K562 (cell line): ENCODE measurements at regions not wholly inside any gene's neighbourhood (a gene's known extent, or its start where the extent isn't known, plus 50 kb on each side); places are given as distances from the start of the nearest gene placed in this dataset.

Experiments used
- ATAC-seq: fragments of 200-7000 bp; cut with Tn5 transposase; 3 replicates; pipeline ENCODE4 v1.9.1; 2020; ENCODE audit warnings: moderate library complexity
- BruUV-seq: library from RNA; stranded (reverse); fragments of 400-500 nt; replicated peaks from 2 replicates; lab custom pipeline; 2021; lab: Mats Ljungman, UMichigan
- CTCF ChIA-PET: fragments of 300-600 bp; formaldehyde crosslinking; extraction: SDS; loops from one replicate; lab custom pipeline; 2021; ENCODE audit warnings: low intra/inter-chr PET ratio; lab: Yijun Ruan, JAX
- POLR2A ChIA-PET: fragments of 300-600, 350-650 bp; sonication (Branson Sonifier 250); formaldehyde crosslinking; extraction: SDS; loops from one replicate; lab custom pipeline; 2021; ENCODE audit warnings: antibody characterized with exemption, inconsistent platforms; lab: Yijun Ruan, JAX
- DNase-seq, 4 experiments: peaks; one replicate each; pipeline versions ENCODE4 v3.0.0 to v3.0.0-alpha.2; 2011 to 2018; ENCODE audit warnings: low spot score in 3 of 4, mixed read lengths in 3 of 4; ENCODE audit errors: extremely low read depth in 1 of 4
- FAIRE-seq: peaks from 2 replicates; lab custom pipeline; 2011; peaks lifted over from hg19 to GRCh38; lab: Jason Lieb, UNC
- H2AFZ ChIP-seq: 2 replicates; pipeline ENCODE4 v1.6.0; 2011; ENCODE audit warnings: low read depth, low read length, control low read depth, inconsistent platforms
- H3K27ac ChIP-seq: fragments of 200-600 bp; 3 replicates; pipeline ENCODE4 v1.8.0; 2011; ENCODE audit warnings: low read depth, mild to moderate bottlenecking, control low read depth, inconsistent platforms, low read length, moderate library complexity, mixed read lengths; ENCODE audit errors: extremely low read depth
- H3K27me3 ChIP-seq, 2 experiments: fragments of 300-600 bp in 1 of 2; 2 replicates in 1 of 2; 3 replicates in 1 of 2; pipeline versions ENCODE4 v1.6.0 to v1.8.0; 2011; ENCODE audit warnings: inconsistent platforms in 2 of 2, low read length in 2 of 2, mild to moderate bottlenecking in 1 of 2, mixed read lengths in 1 of 2, moderate library complexity in 1 of 2; ENCODE audit not compliant: control insufficient read depth in 2 of 2, insufficient read depth in 2 of 2
- H3K36me3 ChIP-seq: fragments of 300-600 bp; 3 replicates; pipeline ENCODE4 v1.8.0; 2011; ENCODE audit warnings: mild to moderate bottlenecking, low read length, inconsistent platforms; ENCODE audit not compliant: control insufficient read depth, insufficient read depth
- H3K4me1 ChIP-seq, 2 experiments: fragments of 200-600 bp in 1 of 2; replicated peaks in 1 of 2; 2 replicates in 1 of 2; 3 replicates in 1 of 2; pipeline versions ENCODE4 v1.5.1 to v1.8.0; 2011; ENCODE audit warnings: inconsistent platforms in 2 of 2, low read length in 2 of 2, mild to moderate bottlenecking in 1 of 2, mixed read lengths in 1 of 2, moderate library complexity in 1 of 2; ENCODE audit not compliant: control insufficient read depth in 2 of 2, insufficient read depth in 2 of 2
- H3K4me2 ChIP-seq: 2 replicates; pipeline ENCODE4 v1.6.1; 2011; ENCODE audit warnings: low read length, control low read depth, inconsistent platforms, mixed read lengths; ENCODE audit not compliant: insufficient read depth
- H3K4me3 ChIP-seq: fragments of 200-600 bp; sonication (generic), shearing (Covaris generic); 2 replicates; pipeline ENCODE4 v1.5.1; 2016; ENCODE audit warnings: control low read depth, inconsistent platforms
- H3K79me2 ChIP-seq: fragments of 200-600 bp; 3 replicates; pipeline ENCODE4 v1.8.0; 2011; ENCODE audit warnings: low read length, inconsistent platforms; ENCODE audit not compliant: control insufficient read depth, insufficient read depth
- H3K9ac ChIP-seq, 2 experiments: 2 replicates each; pipeline versions ENCODE4 v1.6.0 to v1.6.1; 2011; ENCODE audit warnings: low read depth in 2 of 2, low read length in 2 of 2, control low read depth in 1 of 2, inconsistent platforms in 1 of 2, mild to moderate bottlenecking in 1 of 2, mixed read lengths in 1 of 2; ENCODE audit not compliant: insufficient read depth in 1 of 2
- H3K9me1 ChIP-seq: one replicate; pipeline ENCODE4 v1.6.0; 2011; ENCODE audit warnings: inconsistent platforms, mild to moderate bottlenecking, low read length, moderate library complexity; ENCODE audit not compliant: control insufficient read depth, insufficient read depth
- H3K9me3 ChIP-seq: replicated peaks from 2 replicates; pipeline ENCODE4 v1.5.1; 2011; ENCODE audit warnings: low read depth, low read length, inconsistent platforms; ENCODE audit not compliant: control insufficient read depth, insufficient read depth
- H4K20me1 ChIP-seq: replicated peaks from 2 replicates; pipeline ENCODE4 v1.6.1; 2011; ENCODE audit warnings: low read length, inconsistent platforms, mixed read lengths; ENCODE audit not compliant: control insufficient read depth, insufficient read depth
- GTF2A2 ChIP-seq: IDR thresholded peaks from 2 replicates; pipeline ENCODE4 v1.6.1; 2016; ENCODE audit warnings: mild to moderate bottlenecking, missing genetic modification characterization, missing compliant biosample characterization
- HCFC1 ChIP-seq: IDR thresholded peaks from 2 replicates; pipeline ENCODE4 v1.6.1; 2012; ENCODE audit warnings: low read depth, low read length, improper control_type of control experiment
- JUND ChIP-seq, 2 experiments: IDR thresholded peaks; 2 replicates in 1 of 2; 3 replicates in 1 of 2; pipeline ENCODE4 v1.6.1; 2011; ENCODE audit warnings: borderline replicate concordance in 2 of 2, low read depth in 2 of 2, low read length in 2 of 2, improper control_type of control experiment in 1 of 2, missing biosample characterization in 1 of 2, missing genetic modification characterization in 1 of 2, missing genetic modification reagents in 1 of 2
- LEF1 ChIP-seq: fragments of 450-650 bp; IDR thresholded peaks from 2 replicates; pipeline ENCODE4 v1.6.1; 2016; ENCODE audit warnings: mild to moderate bottlenecking
- PYGO2 ChIP-seq: fragments of 450-650 bp; IDR thresholded peaks from 2 replicates; pipeline ENCODE4 v1.6.1; 2016; ENCODE audit warnings: mild to moderate bottlenecking, missing genetic modification characterization, moderate library complexity, missing compliant biosample characterization
- RBFOX2 ChIP-seq: fragments of 200-400 bp; formaldehyde crosslinking; IDR thresholded peaks from 2 replicates; pipeline ENCODE4 v1.6.1; 2017; ENCODE audit warnings: low read depth, mild to moderate bottlenecking, low read length, moderate library complexity
- SRF ChIP-seq, 2 experiments: fragments of 250-450, 450-650 bp in 1 of 2; sonication (Bioruptor Pico) in 1 of 2; sonication (generic) in 1 of 2; formaldehyde crosslinking; IDR thresholded peaks; 2 replicates each; pipeline versions ENCODE4 v1.5.0 to v1.5.1; 2020 to 2022; ENCODE audit warnings: mild to moderate bottlenecking in 1 of 2, missing genetic modification reagents in 1 of 2
- THRA ChIP-seq: fragments of 450-650 bp; IDR thresholded peaks from 2 replicates; pipeline ENCODE4 v1.6.1; 2017; ENCODE audit warnings: mild to moderate bottlenecking, moderate library complexity
- ZC3H4 ChIP-seq: sonication (generic); formaldehyde crosslinking; IDR thresholded peaks from 2 replicates; pipeline ENCODE4 v1.9.0; 2021; ENCODE audit warnings: missing genetic modification reagents, borderline replicate concordance
- ZNF274 ChIP-seq: IDR thresholded peaks from 2 replicates; pipeline ENCODE4 v1.6.1; 2011; ENCODE audit warnings: low read depth, mild to moderate bottlenecking, low read length, moderate library complexity, borderline replicate concordance
- ZNF316 ChIP-seq: fragments of 450-650 bp; IDR thresholded peaks from 2 replicates; pipeline ENCODE4 v1.6.1; 2016
- WGBS: fragments of 100-300 bp; shearing (Covaris generic); methylation state at CpG from one replicate; pipeline ENCODE4 v1.1.6; 2016; ENCODE audit warnings: low coverage, mixed read lengths; ENCODE audit not compliant: insufficient coverage; ENCODE audit errors: missing lambda C conversion rate; 5-methylcytosine and 5-hydroxymethylcytosine counted together
- in situ Hi-C: fragments of 300-500 bp; cut with MboI; formaldehyde crosslinking; loops from 4 replicates; pipeline ENCODE4 v1.15.0; 2018; ENCODE audit warnings: inconsistent platforms, mixed read lengths
- intact Hi-C: fragments of 100-400 bp; cut with micrococcal nuclease; formaldehyde crosslinking; loops from 2 replicates; pipeline ENCODE4 v1.14.2; 2022
- TF ChIP-seq, protein P1 (sequence below): fragments of 250-450 bp; sonication (Bioruptor Pico); IDR thresholded peaks from 2 replicates; pipeline ENCODE4 v1.5.0; 2020; ENCODE audit warnings: mild to moderate bottlenecking
- TF ChIP-seq, protein P2 (sequence below): fragments of 450-650 bp; formaldehyde crosslinking; IDR thresholded peaks from 2 replicates; pipeline ENCODE4 v1.4.0; 2022; ENCODE audit warnings: mild to moderate bottlenecking, moderate library complexity

GRCh38 chr10:9719246-9719645 is 1298.4 kb upstream of the CELF2 start:
- H2AFZ ChIP-seq: no peak overlapping the region
- no TSS peak for BruUV-seq
- ATAC-seq (no peak), FAIRE-seq (no peak), DNase-seq (no peak)
- no peaks in the 10 kb centered on the region for H3K27me3 ChIP-seq
- TF ChIP-seq ZNF316: no peak
- TF ChIP-seq GTF2A2 (tag): no peak
- TF ChIP-seq RBFOX2: no peak
- TF ChIP-seq, protein P1, sequence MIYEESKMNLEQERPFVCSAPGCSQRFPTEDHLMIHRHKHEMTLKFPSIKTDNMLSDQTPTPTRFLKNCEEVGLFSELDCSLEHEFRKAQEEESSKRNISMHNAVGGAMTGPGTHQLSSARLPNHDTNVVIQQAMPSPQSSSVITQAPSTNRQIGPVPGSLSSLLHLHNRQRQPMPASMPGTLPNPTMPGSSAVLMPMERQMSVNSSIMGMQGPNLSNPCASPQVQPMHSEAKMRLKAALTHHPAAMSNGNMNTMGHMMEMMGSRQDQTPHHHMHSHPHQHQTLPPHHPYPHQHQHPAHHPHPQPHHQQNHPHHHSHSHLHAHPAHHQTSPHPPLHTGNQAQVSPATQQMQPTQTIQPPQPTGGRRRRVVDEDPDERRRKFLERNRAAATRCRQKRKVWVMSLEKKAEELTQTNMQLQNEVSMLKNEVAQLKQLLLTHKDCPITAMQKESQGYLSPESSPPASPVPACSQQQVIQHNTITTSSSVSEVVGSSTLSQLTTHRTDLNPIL: no peak
- no peaks in the 10 kb centered on the region for H3K36me3 ChIP-seq
- no peak overlapping the region for H3K9ac ChIP-seq
- H3K4me1 ChIP-seq: no peaks in the 10 kb centered on the region
- H3K4me3 ChIP-seq: no peak overlapping the region
- 0% methylated on average over 2 of the region's 2 CpGs for WGBS
- no peaks in the 10 kb centered on the region for H3K9me1 ChIP-seq
- ChIA-PET CTCF (no interaction called here), POLR2A (no interaction called here)
- in situ Hi-C loops (no loop called here), intact Hi-C loops (no loop called here)
- no peaks in the 10 kb centered on the region for H3K79me2 ChIP-seq
- H4K20me1 ChIP-seq: no peaks in the 10 kb centered on the region
- H3K4me2 ChIP-seq: no peak overlapping the region
- no peaks in the 10 kb centered on the region for H3K9me3 ChIP-seq
- no peak overlapping the region for H3K27ac ChIP-seq

GRCh38 chr10:9733766-9734165 is 1283.9 kb upstream of the CELF2 start:
- no peak overlapping the region for H3K4me2 ChIP-seq
- ChIA-PET CTCF (no interaction called here), POLR2A (no interaction called here)
- ATAC-seq (no peak), FAIRE-seq (no peak), DNase-seq (no peak)
- H3K79me2 ChIP-seq: no peaks in the 10 kb centered on the region
- no peak overlapping the region for H2AFZ ChIP-seq
- H3K4me1 ChIP-seq: no peaks in the 10 kb centered on the region
- H3K27me3 ChIP-seq: no peaks in the 10 kb centered on the region
- no peaks in the 10 kb centered on the region for H3K9me3 ChIP-seq
- no TSS peak for BruUV-seq
- WGBS: 0% methylated on average over 1 of the region's 1 CpG
- no peak overlapping the region for H3K4me3 ChIP-seq
- no peaks in the 10 kb centered on the region for H4K20me1 ChIP-seq
- no peaks in the 10 kb centered on the region for H3K9me1 ChIP-seq
- in situ Hi-C loops: no loop called here
- no peak overlapping the region for H3K27ac ChIP-seq
- no peaks in the 10 kb centered on the region for H3K36me3 ChIP-seq
- intact Hi-C loops: no loop called here
- H3K9ac ChIP-seq: no peak overlapping the region
- TF ChIP-seq SRF (CRISPR knock-in tag; IDR thresholded peaks at IDR 0.05): no peak
- TF ChIP-seq, protein P2, sequence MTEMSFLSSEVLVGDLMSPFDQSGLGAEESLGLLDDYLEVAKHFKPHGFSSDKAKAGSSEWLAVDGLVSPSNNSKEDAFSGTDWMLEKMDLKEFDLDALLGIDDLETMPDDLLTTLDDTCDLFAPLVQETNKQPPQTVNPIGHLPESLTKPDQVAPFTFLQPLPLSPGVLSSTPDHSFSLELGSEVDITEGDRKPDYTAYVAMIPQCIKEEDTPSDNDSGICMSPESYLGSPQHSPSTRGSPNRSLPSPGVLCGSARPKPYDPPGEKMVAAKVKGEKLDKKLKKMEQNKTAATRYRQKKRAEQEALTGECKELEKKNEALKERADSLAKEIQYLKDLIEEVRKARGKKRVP (CRISPR knock-in tag): no peak
- TF ChIP-seq LEF1: no peak
- no peak for TF ChIP-seq HCFC1
- TF ChIP-seq ZC3H4: no peak
- TF ChIP-seq PYGO2 (tag): no peak
- no peak for TF ChIP-seq ZNF274
- no peak for TF ChIP-seq JUND (IDR thresholded peaks at IDR 0.05; ENCODE audit: borderline replicate concordance, low read depth, low read length)
- no peak for TF ChIP-seq JUND (tag; IDR thresholded peaks at IDR 0.05; ENCODE audit: borderline replicate concordance, low read depth, low read length)
- no peak for TF ChIP-seq THRA
